ENCODE measurements at regions not wholly inside any gene's neighbourhood (a gene's known extent, or its start where the extent isn't known, plus 50 kb on each side); places are given as distances from the start of the nearest gene placed in this dataset.

DNA sequence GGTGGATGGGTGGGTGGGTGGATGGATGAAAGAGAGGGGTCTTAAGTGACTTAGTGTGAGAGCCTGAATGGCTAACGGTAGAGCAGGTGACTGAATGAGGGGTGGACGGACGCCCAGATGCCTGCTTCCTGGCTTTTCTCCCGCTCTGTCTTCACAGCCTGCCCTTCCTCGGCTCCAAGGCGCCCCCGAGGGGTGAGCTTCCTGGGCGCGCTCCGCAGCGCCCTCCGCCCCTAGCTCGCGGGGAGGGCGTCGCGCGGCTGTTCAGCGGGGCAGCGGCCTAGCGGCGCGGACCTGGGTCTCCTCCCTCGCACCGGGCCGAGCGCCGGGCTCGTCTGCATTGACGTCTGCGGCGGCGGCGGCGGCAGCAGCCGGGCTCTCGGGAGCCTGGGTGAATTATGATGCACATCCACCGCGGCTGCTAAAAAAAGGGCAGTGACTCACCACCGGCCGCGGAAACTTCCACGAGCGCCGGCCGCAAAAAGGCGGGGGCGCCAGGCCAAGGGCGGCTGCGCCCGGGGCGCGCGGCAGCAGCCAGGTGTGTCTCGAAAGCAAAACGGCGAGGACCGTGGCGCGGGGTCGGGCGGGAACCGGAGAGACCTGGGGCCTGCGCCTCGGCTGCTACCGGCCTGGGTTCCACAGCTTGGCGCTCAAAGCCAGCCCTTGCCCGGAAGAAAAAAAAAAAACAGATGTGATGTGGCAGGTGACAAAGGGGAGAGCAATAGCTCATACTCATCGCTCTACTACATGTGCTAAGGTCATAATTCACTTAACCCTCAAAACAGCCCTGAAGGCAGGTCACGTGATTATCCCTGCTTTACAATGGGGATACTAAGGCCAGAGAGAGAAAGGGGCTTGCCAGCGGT lies 143.0 kb upstream of the ADRA1B start:
- DNase-seq (ENCODE audit: low spot score, unreplicated experiment): peak; percentile 43
- Mint-ChIP-seq H3K36me3 (ENCODE audit: insufficient read depth) (no peaks in the 10 kb centered on the region), H3K9me3 (ENCODE audit: low read depth) (no peaks in the 10 kb centered on the region), H3K27ac (no peak overlapping the region), H3K27me3 (peaks cover 36% of the 10 kb centered on the region), H3K4me1 (ENCODE audit: low read depth) (peaks cover 3% of the 10 kb centered on the region), H3K4me3 (ENCODE audit: low read depth) (peak overlapping the region; percentile 63)
- TF ChIP-seq, protein P1, sequence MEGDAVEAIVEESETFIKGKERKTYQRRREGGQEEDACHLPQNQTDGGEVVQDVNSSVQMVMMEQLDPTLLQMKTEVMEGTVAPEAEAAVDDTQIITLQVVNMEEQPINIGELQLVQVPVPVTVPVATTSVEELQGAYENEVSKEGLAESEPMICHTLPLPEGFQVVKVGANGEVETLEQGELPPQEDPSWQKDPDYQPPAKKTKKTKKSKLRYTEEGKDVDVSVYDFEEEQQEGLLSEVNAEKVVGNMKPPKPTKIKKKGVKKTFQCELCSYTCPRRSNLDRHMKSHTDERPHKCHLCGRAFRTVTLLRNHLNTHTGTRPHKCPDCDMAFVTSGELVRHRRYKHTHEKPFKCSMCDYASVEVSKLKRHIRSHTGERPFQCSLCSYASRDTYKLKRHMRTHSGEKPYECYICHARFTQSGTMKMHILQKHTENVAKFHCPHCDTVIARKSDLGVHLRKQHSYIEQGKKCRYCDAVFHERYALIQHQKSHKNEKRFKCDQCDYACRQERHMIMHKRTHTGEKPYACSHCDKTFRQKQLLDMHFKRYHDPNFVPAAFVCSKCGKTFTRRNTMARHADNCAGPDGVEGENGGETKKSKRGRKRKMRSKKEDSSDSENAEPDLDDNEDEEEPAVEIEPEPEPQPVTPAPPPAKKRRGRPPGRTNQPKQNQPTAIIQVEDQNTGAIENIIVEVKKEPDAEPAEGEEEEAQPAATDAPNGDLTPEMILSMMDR (IDR thresholded peaks at IDR 0.05; ENCODE audit: unreplicated experiment): peak; percentile 37

GRCh38 chr5:159774476-159775031 lies 141.7 kb upstream of the ADRA1B start:
- TF ChIP-seq, protein P1 (IDR thresholded peaks at IDR 0.05; ENCODE audit: unreplicated experiment): no peak
- H3K27ac Mint-ChIP-seq: no peak overlapping the region
- no peaks in the 10 kb centered on the region for H3K9me3 Mint-ChIP-seq (ENCODE audit: low read depth)
- H3K27me3 Mint-ChIP-seq: peaks cover 36% of the 10 kb centered on the region
- H3K4me3 Mint-ChIP-seq (ENCODE audit: low read depth): no peak overlapping the region
- DNase-seq (ENCODE audit: low spot score, unreplicated experiment): no peak
- no peaks in the 10 kb centered on the region for H3K36me3 Mint-ChIP-seq (ENCODE audit: insufficient read depth)
- H3K4me1 Mint-ChIP-seq (ENCODE audit: low read depth): peaks cover 3% of the 10 kb centered on the region

DNA sequence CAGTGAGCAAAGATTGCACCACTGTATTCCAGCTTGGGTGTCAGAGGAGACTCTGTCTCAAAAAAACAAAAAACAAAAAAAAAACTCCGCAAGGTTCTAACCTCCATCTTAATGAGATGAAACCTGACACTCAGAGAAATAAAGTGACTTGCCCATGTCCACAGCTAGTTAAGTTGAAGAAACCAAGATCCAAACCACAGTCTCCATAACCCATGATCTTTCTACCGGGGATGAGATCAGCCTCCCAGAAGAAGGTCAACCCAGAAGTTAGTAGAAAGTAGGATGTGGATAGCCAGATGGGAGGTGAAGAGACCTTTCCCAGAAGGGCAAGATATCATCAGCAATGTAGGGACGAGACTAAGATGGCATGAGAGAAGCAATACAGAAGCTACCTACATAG lies 140.4 kb upstream of the ADRA1B start:
- Mint-ChIP-seq H3K27me3 (peaks cover 36% of the 10 kb centered on the region), H3K27ac (no peak overlapping the region), H3K9me3 (ENCODE audit: low read depth) (no peaks in the 10 kb centered on the region), H3K36me3 (ENCODE audit: insufficient read depth) (no peaks in the 10 kb centered on the region), H3K4me1 (ENCODE audit: low read depth) (peaks cover 3% of the 10 kb centered on the region), H3K4me3 (ENCODE audit: low read depth) (no peak overlapping the region)
- TF ChIP-seq, protein P1 (IDR thresholded peaks at IDR 0.05; ENCODE audit: unreplicated experiment): no peak
- DNase-seq (ENCODE audit: low spot score, unreplicated experiment): no peak

- Mint-ChIP-seq H3K27ac (no peak overlapping the region), H3K36me3 (ENCODE audit: insufficient read depth) (no peaks in the 10 kb centered on the region), H3K4me1 (ENCODE audit: low read depth) (peaks cover 3% of the 10 kb centered on the region), H3K4me3 (ENCODE audit: low read depth) (no peak overlapping the region), H3K27me3 (peaks cover 36% of the 10 kb centered on the region), H3K9me3 (ENCODE audit: low read depth) (no peaks in the 10 kb centered on the region)
- DNase-seq (ENCODE audit: low spot score, unreplicated experiment): no peak
- TF ChIP-seq, protein P1 (IDR thresholded peaks at IDR 0.05; ENCODE audit: unreplicated experiment): no peak
These were observed 139.1 kb upstream of the ADRA1B start for GRCh38 chr5:159777049-159777660.

GRCh38 chr5:159779481-159779880 lies 136.8 kb upstream of the ADRA1B start:
- no peak for DNase-seq (ENCODE audit: low spot score, unreplicated experiment)
- TF ChIP-seq, protein P1 (IDR thresholded peaks at IDR 0.05; ENCODE audit: unreplicated experiment): no peak
- H3K4me1 Mint-ChIP-seq (ENCODE audit: low read depth): no peaks in the 10 kb centered on the region
- H3K27ac Mint-ChIP-seq: no peak overlapping the region
- no peaks in the 10 kb centered on the region for H3K9me3 Mint-ChIP-seq (ENCODE audit: low read depth)
- no peaks in the 10 kb centered on the region for H3K36me3 Mint-ChIP-seq (ENCODE audit: insufficient read depth)
- H3K27me3 Mint-ChIP-seq: peaks cover 21% of the 10 kb centered on the region
- H3K4me3 Mint-ChIP-seq (ENCODE audit: low read depth): no peak overlapping the region
